ENCODE measurements at regions not wholly inside any gene's neighbourhood (a gene's known extent, or its start where the extent isn't known, plus 50 kb on each side); places are given as distances from the start of the nearest gene placed in this dataset.
"Not testable (repeated sequence)": the region's sequence is repeated elsewhere in the genome, so short reads cannot be mapped to it uniquely, and the experiment has no call there.

DNA sequence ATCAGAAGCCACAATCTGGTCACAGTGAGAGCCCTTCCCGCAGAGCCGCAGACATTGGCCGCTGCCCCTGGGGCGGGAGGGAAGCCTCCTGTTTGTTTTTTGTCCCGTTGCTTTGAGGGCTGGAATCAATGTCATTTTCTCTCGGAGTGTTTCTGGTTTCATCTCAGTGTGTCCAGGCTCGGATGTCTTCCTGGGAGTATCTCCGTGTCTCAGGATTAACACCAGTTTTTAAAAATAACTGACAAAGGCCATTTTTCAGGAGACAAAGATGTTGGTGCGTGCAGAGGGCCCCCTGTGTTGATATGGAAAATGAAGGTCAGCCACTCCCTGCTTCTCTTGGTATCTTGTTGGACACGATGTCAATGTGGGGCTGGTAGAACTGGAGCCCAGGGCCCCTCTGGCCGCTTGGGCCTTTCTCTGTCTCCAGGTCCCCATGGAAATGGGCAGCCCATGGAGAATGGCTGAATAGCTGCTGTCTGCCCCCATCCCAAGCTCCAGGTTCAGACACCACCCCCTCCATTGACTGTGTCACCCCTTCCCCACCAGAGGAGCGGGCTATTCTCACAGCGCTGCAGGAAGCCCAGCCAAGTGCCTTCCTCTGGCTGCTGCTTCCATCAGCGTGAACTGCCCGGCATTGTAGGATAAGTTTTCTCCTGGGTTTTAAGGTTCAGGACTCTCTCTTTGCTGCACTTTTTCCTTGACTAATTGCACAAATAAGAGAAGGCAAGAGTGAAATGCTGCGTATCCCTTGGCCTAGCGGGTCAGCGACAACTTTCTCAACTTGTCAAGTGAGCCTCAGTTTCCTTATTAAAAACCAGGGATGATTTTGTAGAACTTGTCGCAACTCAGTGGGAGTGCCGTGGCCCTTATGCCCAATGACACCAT lies 72.2 kb upstream of the METTL9 start:
- no peaks in the 10 kb centered on the region for H3K9me3 ChIP-seq
- no peak overlapping the region for H3K27ac ChIP-seq
- TF ChIP-seq, protein P1, sequence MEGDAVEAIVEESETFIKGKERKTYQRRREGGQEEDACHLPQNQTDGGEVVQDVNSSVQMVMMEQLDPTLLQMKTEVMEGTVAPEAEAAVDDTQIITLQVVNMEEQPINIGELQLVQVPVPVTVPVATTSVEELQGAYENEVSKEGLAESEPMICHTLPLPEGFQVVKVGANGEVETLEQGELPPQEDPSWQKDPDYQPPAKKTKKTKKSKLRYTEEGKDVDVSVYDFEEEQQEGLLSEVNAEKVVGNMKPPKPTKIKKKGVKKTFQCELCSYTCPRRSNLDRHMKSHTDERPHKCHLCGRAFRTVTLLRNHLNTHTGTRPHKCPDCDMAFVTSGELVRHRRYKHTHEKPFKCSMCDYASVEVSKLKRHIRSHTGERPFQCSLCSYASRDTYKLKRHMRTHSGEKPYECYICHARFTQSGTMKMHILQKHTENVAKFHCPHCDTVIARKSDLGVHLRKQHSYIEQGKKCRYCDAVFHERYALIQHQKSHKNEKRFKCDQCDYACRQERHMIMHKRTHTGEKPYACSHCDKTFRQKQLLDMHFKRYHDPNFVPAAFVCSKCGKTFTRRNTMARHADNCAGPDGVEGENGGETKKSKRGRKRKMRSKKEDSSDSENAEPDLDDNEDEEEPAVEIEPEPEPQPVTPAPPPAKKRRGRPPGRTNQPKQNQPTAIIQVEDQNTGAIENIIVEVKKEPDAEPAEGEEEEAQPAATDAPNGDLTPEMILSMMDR (IDR thresholded peaks at IDR 0.05), result no peak
- no peak for TF ChIP-seq POLR2A (IDR thresholded peaks at IDR 0.05)
- H3K27me3 ChIP-seq, result no peaks in the 10 kb centered on the region
- peak in 1 of 3 donors; percentile 36 for DNase-seq
- no peak overlapping the region for H3K4me3 ChIP-seq
- H3K36me3 ChIP-seq, result no peaks in the 10 kb centered on the region
- no peaks in the 10 kb centered on the region for H3K4me1 ChIP-seq

DNA sequence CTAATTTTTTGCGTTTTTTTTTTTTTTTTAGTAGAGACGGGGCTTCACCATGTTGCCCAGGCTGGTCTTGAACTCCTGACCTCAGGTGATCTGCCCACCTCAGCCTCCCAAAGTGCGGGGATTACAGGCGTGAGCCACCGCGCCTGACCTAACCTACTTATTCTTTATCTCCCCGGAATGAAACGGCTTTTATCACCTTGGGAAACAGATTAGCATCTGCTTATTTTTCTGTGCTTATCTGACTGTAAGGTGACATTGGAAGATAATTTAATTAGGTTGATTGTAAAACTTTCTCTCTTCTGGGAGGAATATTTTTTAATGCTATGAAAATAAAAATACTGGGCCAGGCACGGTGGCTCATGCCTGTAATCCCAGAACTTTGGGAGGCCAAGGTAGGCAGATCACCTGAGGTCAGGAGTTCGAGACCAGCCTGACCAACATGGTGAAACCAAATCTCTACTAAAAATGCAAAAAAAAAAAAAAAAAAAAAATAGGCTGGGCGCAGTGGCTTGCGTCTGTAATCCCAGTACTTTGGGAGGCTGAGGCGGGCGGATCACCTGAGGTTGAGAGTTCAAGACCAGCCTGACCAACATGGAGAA lies 70.2 kb upstream of the METTL9 start:
- not testable (repeated sequence) for H3K4me3 ChIP-seq, H3K27me3 ChIP-seq

DNA sequence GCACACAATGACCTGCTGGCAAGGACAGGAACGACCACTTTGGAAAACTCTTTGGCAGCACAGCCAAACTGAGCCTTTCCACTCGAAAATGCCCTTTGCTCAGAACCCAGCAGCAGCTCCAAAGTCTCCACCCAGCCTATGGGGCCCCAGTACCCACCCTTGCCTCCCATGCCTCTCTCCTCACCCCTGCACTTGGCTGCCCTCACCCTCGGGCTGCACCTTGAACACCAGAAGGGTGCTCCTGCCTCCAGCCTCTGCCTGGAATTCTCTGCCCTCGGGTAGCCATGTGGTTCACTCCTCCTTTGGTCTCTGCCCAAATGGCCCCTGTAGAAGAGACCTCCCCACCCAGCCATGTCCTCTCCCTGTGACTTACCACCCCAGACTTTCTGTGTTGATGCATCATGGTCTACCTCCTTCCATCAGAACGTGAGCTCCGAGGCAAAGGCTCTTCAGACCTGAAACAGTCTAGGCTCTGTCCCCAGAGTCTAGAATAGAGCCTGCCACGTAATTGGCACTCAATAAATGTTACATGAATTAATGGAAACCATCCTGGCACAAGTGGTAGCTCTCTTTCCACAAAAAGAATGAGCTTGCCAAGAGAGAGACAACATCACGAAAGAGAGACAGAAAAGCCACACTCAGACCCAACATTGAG lies 68.5 kb upstream of the METTL9 start:
- not testable (repeated sequence) for H3K27me3 ChIP-seq, H3K36me3 ChIP-seq, DNase-seq, H3K4me1 ChIP-seq, H3K4me3 ChIP-seq, H3K27ac ChIP-seq, H3K9me3 ChIP-seq

More for the DNA sequence above, 70.2 kb upstream of the METTL9 start:
- DNase-seq, H3K9me3 ChIP-seq, H3K36me3 ChIP-seq, H3K27ac ChIP-seq, H3K4me1 ChIP-seq: not testable (repeated sequence)

DNA sequence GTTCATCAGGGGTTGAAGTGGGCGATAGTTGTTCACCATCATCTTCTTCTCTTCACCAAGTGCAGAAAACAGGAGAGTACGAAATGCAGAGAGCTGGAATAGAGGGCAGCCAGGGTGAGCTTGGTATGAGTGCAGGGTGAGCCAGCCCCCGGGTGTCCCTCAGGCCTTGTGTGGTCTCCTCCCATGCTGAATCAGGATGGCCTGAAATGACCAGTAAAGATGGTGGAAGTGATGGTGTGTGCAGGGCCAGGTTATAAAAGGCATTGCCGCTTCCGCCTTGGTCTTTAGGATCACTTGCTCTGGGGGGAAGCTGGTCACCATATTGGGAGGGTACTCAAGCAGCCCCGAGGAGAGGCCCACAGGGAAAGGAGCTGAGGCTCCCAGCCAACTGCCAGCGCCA lies 66.4 kb upstream of the METTL9 start:
- not testable (repeated sequence) for H3K36me3 ChIP-seq, H3K27me3 ChIP-seq, H3K4me3 ChIP-seq, H3K4me1 ChIP-seq, H3K27ac ChIP-seq, H3K9me3 ChIP-seq, DNase-seq

DNA sequence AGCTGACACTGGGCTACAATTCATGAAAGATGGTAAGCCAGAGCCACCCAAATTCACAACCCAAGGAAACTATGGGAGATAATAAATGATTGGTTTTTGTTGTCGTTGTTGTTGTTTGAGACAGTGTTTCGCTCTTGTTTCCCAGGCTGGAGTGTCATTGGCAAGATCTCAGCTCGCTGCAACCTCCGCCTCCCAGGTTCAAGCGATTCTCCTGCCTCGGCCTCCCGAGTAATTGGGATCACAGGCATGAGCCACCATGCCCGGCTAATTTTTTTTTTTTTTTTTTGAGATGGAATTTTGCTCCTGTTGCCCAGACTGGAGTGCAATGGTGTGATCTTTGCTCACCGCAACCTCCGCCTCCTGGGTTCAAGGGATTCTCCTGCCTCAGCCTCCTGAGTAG lies 65.9 kb upstream of the METTL9 start:
- H3K27ac ChIP-seq, H3K4me1 ChIP-seq, H3K4me3 ChIP-seq, H3K27me3 ChIP-seq, H3K36me3 ChIP-seq, DNase-seq, H3K9me3 ChIP-seq: not testable (repeated sequence)

DNA sequence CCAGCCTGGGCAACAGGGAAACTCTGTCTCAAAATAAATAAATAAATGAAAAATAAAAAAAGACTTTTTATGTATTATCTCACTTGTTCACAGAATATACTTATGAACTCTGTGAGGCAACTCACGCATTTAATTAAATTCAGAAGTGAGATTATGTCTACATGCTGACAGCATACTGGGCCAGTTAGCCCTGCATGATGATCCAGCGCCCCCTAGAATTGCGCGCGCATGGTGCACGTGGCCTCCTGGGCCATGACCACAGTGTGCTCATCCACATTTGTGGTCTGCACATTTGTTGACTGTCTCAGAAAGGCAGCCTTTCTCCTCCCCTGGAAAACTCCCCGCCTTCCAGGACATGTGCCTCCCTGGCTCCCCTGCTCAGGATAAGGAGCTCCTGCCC lies 64.8 kb upstream of the METTL9 start:
- H3K27me3 ChIP-seq, H3K27ac ChIP-seq, H3K36me3 ChIP-seq, H3K4me3 ChIP-seq, H3K4me1 ChIP-seq, H3K9me3 ChIP-seq: not testable (repeated sequence)
- peak in 2 of 3 donors; percentile 42 to 71 for DNase-seq
- TF ChIP-seq, protein P1 (IDR thresholded peaks at IDR 0.05), result peak in 2 of 6 experiments; percentile 6 to 22

DNA sequence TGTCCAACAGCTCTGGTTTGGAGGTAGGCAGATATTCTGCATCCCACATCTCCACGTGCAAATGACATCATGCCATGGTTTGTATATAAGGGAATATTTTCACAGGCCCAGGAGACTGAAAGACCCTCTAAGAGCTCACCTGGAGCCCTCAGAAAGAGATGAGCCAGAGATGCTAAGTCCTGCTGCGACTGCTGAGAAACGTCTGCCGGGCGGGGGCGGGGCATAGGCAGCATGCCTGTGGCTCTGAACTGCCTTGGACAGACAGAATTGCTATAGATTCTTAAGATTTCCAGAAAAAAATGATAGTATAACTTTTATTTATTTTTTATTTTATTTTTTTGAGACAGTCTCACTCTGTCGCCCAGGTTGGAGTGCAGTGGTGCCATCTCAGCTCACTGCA lies 64.2 kb upstream of the METTL9 start:
- H3K36me3 ChIP-seq, H3K4me3 ChIP-seq, H3K4me1 ChIP-seq, H3K27ac ChIP-seq, DNase-seq, H3K9me3 ChIP-seq, H3K27me3 ChIP-seq: not testable (repeated sequence)

DNA sequence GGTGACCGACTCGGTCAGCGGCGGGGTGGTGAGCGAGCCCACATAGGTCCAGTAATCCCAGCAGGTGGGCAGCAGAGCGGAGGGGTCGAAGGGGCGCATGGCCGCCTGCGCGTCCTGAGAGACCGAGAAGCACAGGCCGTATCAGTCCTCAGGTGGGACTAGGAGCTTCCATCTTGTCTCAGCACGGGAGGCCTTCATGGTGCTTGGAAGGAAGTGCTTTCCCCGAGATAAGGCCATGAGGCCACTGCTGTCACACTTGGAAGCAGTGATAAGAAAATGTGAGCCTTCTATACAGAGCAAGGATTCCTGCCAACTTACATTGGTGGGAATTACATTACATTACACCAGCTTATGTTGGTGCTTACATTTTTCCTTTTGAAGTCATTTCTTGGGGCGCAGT lies 62.6 kb upstream of the METTL9 start:
- not testable (repeated sequence) for H3K36me3 ChIP-seq, H3K27ac ChIP-seq, DNase-seq, H3K4me1 ChIP-seq, H3K27me3 ChIP-seq, H3K9me3 ChIP-seq, H3K4me3 ChIP-seq

DNA sequence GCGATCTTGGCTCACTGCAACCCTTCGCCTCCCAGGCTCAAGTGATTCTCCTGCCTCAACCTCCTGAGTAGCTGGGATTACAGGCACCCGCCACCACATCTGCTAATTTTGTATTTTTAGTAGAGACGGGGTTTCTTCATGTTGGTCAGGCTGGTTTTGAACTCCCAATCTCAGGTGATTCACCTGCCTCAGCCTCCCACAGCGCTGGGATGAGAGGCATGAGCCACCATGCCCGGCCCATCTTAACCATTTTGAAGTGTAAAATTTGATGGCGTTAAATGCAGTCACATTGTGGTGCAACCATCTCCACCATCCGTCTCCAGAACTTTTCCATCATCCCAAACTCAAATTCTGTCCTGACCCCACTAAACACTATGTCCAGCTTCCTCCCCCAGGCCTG lies 61.8 kb upstream of the METTL9 start:
- not testable (repeated sequence) for H3K4me1 ChIP-seq, H3K27ac ChIP-seq, H3K9me3 ChIP-seq, H3K27me3 ChIP-seq, H3K36me3 ChIP-seq, DNase-seq, H3K4me3 ChIP-seq

DNA sequence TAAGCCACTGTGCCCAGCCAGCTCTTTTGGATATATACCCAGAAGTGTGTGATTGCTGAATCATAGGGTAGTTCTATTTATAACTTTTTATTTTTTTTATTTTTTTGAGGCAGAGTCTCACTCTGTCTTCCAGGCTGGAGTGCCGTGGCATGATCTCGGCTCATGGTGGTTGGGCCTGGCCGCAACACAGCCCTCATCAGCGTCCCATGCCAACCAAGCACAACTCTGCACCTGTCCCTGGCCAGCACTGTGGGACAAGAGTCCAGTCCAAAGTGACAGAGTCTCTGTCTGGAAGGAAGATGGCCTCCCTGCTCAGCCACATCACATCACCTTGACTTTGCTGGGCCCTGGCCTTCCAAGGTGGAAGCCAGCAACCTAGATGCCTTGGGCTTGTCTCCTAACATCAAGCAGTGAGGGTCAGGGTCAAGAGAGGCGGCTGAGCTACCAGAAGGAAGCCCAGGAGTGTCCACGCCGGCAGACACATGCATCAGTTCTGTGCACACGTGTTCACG lies 60.2 kb upstream of the METTL9 start:
- not testable (repeated sequence) for H3K4me3 ChIP-seq, H3K27me3 ChIP-seq, H3K27ac ChIP-seq, H3K36me3 ChIP-seq, H3K4me1 ChIP-seq, DNase-seq, H3K9me3 ChIP-seq

DNA sequence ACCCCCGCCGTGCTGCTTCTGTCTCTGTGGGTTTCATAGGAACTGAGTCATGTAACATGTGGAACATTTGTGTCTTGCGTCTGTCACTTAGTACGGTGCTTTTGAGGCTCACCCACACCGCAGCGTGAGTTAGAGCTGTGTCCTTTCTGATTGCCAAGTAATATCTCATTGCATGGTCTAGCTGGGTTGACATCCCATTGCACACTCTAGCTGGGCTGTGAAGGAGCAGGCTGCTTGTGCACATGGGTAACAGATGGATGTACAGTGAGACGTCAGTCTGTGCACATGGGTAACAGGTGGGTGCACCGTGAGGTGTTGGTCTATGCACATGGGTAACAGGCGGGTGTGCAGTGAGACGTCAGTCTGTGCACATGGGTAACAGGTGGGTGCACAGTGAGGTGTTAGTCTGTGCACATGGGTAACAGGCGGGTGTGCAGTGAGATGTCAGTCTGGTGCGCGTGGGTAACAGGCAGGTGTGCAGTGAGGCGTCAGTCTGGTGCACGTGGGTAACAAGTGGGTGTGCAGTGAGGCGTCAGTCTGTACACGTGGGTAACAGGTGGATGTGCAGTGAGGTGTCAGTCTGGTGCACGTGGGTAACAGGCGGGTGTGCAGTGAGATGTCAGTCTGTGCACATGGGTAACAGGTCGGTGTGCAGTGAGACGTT lies 58.5 kb upstream of the METTL9 start:
- not testable (repeated sequence) for H3K36me3 ChIP-seq, H3K9me3 ChIP-seq
- peak overlapping the region in 3 of 4 donors; percentile 5 to 53 (median 49) for H3K27ac ChIP-seq

DNA sequence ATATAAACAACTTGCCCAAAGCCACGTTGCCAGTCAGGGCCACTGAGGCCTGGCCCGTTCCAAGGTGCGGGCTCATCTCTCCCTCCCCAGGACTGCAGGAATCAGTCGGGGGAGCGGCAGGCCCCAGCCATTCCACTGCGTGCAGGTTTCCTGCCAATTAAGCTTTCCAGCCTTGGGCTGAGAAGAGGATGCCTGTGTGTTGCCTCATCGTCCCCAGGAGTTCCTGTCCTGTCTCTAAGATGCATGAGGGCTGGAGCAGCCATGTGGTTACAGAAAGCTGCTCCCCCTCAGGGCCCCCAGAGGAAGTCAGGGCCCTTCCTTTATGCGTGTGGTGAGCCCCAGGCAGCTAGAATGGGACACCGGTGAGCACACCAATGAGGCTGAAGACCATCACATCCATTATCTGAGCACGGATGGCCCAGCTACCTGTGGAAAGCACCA lies 57.7 kb upstream of the METTL9 start:
- H3K36me3 ChIP-seq, H3K4me1 ChIP-seq, H3K9me3 ChIP-seq, H3K4me3 ChIP-seq, H3K27me3 ChIP-seq: not testable (repeated sequence)
- peak in 2 of 3 donors; percentile 49 to 82 for DNase-seq
- peak overlapping the region in 3 of 4 donors; percentile 5 to 53 (median 49) for H3K27ac ChIP-seq

More for the DNA sequence above, 58.5 kb upstream of the METTL9 start:
- H3K4me3 ChIP-seq, H3K27me3 ChIP-seq, H3K4me1 ChIP-seq: not testable (repeated sequence)
- DNase-seq, result peak in 2 of 3 donors; percentile 51 to 88

Data from Peyer's patch (tissue), 4 donors.